PC-3 (cell line): ENCODE measurements at regions not wholly inside any gene's neighbourhood (a gene's known extent, or its start where the extent isn't known, plus 50 kb on each side); places are given as distances from the start of the nearest gene placed in this dataset.

Source experiments
- CTCF ChIP-seq: fragments of 300-600 bp; sonication (generic); conservative IDR thresholded peaks from 2 replicates; pipeline ENCODE4 v1.5.1; 2017; ENCODE audit warnings: antibody characterized with exemption, low read depth, mild to moderate bottlenecking, low read length
- EZH2 ChIP-seq: fragments of 300-600 bp; sonication (generic); IDR thresholded peaks from one replicate; pipeline ENCODE4 v1.6.1; 2017; ENCODE audit warnings: antibody characterized with exemption, mild to moderate bottlenecking, low read length; ENCODE audit not compliant: unreplicated experiment
- EZH2phosphoT487 ChIP-seq: fragments of 300-600 bp; sonication (generic); IDR thresholded peaks from 2 replicates; pipeline ENCODE4 v1.6.1; 2018; ENCODE audit warnings: mild to moderate bottlenecking, antibody characterized with exemption, low read length, borderline replicate concordance

GRCh38 chr4:128716338-128716737 lies 93.2 kb upstream of the JADE1 start:
- TF ChIP-seq CTCF (no peak), EZH2 (no peak), EZH2phosphoT487 (no peak)
